C4-2B (cell line): ENCODE measurements at regions not wholly inside any gene's neighbourhood (a gene's known extent, or its start where the extent isn't known, plus 50 kb on each side); places are given as distances from the start of the nearest gene placed in this dataset.

ENCODE experiments used
- CTCF ChIP-seq: fragments of 450-650 bp; conservative IDR thresholded peaks from 2 replicates; pipeline ENCODE4 v1.5.1; 2017; ENCODE audit warnings: mild to moderate bottlenecking
- ZFX ChIP-seq: fragments of 450-650 bp; IDR thresholded peaks from 2 replicates; pipeline ENCODE4 v1.6.1; 2017

GRCh38 chr12:75656210-75656609 is 144.8 kb upstream of the KRR1 start:
- no peak for TF ChIP-seq CTCF
- TF ChIP-seq ZFX, result no peak
